RKO (cell line): ENCODE measurements at regions not wholly inside any gene's neighbourhood (a gene's known extent, or its start where the extent isn't known, plus 50 kb on each side); places are given as distances from the start of the nearest gene placed in this dataset.

Experiments
- DNase-seq: peaks from one replicate; pipeline ENCODE4 v3.0.0-alpha.2; 2016; ENCODE audit warnings: low spot score

DNA sequence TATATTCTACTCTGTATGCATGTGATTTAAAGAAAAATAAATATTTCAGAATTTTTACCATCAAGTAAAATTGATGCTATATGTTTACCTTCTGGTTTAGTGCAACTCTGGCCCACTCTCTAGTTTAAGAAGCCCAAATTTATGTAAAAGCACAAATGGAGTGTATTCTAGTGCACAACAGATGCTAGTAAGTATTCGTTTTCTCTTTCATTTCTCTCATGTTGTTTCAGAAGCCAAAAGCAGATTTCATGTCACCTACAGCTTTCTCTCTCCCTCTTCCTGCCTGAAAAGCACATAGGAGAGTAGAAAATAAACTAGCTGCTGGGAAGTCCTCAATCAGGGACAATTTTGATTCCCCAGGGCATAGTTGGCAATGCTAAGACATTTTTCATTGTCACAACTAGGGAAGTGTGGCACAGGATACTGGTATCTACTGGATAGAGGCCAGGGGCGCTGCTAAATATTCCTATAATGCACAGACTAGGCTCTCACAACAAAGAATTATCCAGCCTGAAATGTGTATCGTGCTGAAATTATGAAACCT, 147.4 kb upstream of the ARHGEF26 start:
- DNase-seq = no peak

DNA sequence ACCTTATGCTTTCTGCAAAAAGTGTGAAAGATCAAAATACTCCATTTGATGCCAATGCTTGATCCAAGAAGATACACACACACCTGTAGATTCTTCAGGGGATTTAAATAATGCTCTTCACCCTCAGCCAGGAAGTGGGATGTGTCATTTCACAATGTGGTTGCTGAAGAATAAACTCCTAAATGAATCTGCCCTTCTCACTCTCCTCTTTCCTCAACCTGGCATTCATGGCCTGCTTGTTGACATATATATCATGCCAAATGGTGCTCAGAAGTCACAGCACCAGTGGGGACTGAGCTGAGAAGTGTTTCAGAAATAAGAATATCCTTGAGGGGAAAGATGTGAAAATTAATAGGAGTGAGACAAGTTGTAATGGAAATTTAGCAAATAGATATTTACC, 146.6 kb upstream of the ARHGEF26 start:
- DNase-seq = no peak

DNA sequence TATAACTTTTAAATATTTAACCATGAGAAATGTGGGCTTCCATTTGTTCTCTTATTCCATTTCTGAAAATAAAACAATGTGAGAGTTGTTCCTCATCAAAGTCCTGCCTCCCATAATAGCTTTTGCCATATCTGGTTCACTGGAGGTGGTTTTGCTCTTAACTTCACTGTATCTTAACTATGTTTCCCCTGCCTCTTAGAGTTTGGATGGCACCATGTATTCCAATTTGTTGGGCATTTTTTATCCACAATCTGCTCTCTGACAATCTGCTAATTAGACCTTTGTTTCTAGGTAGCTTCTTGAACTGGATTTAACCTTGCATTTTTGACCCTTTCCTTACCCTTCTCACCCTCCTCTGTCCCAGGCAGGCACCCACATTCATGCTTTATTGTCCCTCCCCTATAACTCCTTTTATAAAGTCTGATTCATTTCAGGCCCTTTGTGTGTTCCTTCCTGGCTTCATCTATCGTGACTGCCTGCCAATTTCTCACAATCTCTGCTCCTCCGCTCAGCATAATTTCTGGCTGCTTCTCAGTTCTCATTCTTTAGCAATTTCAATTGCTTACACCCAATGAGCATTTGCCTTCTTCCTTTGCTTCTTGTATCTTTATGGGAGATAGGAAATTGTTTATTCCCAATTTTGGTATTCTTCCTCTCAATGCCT, 144.2 kb upstream of the ARHGEF26 start:
- no peak for DNase-seq

DNA sequence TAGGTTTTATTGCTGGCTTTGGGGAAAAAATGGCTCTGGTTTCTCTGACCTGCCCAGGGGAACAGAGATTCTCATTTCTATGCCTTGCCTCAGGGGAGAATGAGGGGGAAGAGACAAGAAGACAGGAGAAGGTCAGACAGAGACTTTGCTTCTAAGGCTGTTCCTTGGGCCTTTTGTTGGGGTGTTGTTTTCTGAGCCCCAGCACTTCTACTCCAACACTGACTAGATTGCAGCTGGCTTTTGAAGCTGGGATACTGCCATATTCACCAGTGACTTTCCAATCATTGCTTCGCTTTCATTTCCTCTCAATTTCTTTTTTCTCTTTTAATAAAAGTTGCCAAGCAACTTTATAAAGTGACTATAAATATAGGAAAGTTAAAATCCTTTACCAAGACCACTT, 143.2 kb upstream of the ARHGEF26 start:
- DNase-seq = no peak

DNA sequence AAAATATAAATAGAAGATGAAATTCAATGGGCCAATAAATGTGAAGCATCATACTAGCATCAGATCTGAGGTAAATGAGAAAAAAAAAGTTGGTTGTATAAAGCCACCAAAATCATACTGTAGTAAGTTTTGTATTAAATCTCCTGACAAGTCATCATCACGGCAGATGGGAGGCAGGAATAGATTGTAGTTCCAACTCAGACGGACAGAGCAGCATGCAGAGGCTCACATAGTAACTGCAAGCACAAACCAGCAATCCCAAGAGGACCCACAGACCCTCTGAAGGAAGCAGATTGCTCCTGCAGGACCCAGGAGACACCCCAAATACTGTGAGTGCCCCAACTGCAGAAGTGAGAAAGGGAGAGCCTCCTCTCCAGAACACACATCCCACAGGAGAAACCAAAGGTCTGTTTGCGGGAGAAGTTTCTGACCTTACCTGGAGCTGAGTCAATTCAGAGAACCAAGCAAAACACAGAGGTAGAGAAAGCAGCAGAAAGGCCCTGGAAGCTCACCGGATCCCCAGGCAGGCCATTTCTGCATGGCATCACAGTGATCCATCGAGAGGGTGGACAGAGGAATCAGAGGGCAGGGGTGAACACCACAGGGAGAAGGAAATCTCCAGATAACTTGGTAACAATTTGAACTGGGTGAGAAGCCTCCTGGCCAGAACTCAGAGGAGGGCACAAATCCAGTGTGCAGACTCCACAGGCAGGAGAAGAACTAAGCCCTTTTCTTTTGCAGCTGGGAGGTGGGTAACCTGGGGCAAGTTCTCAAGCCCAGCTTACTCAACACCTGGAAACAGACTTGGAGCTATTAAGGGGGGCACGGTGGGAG, 141.6 kb upstream of the ARHGEF26 start:
- no peak for DNase-seq

DNA sequence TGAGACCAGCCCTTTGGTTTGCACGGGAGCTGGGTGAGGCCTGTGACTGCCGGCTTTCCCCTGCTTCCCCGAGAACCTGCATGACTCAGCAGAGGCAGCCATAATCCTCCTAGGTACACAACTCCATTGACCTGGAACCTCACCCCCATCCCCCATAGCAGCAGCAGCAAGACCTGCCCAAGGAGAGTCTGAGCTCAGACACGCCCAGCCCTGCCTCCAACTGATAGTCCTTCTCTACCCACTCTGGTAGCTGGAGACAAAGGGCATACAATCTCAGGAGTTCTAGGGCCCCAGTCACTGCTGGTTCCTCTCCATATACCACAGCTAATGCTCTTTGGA, 141.0 kb upstream of the ARHGEF26 start:
- DNase-seq = no peak

DNA sequence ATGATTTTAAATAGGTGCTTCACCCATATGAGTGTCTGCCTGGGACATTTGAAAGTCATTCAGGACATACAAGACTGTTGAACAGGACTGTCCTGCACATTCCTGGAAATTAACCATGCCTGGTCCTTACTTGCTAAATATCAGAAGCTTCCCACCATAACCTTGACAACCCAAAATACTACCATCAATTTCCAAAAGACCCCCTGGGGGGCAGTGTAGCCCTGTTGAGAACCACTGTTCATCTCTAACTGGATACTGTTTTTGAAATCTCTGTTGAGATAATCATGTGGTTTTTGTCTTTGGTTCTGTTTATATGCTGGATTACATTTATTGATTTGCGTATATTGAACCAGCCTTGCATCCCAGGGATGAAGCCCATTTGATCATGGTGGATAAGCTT, 123.8 kb upstream of the ARHGEF26 start:
- DNase-seq = peak; percentile 8

DNA sequence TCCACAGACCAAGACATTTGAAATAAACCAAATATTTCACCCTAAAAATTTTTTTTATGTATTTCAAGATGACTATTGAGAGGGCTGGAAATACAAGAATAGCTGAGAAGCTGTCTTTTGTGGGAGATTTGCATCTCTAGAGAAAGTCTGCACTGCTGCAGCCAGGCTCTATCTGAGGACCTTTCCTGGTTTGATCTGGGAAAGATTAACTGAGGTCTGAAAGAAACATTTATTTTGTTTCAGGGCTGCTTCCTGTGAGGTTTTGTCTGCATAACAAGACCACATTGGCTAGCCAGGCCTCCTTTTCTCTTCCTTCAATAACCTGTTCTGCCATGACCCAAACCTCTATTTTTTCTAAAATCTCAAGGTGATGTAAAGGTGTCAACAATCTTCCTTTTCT, 117.5 kb upstream of the ARHGEF26 start:
- DNase-seq = no peak

DNA sequence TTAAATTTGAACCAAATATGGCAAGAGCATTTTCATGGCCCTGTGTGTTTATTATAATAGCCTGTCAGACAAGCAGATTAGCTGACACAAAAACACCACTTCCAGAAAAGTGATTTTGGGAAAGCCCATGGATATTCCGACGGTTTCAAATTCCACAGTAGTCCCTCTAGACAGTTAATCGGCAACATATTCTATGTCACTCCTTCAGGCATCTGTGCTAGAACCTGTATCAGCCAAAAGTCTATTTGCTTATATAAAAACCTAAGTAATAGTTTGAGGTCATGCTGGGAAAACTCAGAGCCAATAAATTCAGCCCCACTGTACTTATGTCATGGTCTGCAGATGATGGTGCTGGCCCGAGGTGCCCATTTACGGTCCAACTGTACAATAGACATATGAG, 110.2 kb upstream of the ARHGEF26 start:
- DNase-seq = no peak

DNA sequence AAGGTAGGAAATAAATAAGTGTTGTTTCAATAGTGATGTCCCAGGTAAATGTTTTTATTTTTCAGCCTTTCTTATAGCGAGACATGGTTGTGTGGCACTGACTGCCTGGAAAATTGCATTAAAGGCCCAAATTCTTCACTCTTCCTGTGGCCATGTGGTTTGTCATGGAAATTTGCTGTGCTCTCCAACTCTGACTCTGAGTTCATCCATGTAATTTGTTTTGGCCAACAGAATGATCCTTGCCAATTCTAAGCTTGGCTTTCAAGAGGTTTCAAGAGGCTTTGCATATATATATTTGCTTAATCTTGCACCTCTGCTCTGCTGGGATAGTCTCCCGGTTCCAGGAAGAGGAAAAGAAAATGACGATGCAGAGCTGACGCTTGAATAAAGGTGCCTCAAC, 107.5 kb upstream of the ARHGEF26 start:
- DNase-seq = no peak

DNA sequence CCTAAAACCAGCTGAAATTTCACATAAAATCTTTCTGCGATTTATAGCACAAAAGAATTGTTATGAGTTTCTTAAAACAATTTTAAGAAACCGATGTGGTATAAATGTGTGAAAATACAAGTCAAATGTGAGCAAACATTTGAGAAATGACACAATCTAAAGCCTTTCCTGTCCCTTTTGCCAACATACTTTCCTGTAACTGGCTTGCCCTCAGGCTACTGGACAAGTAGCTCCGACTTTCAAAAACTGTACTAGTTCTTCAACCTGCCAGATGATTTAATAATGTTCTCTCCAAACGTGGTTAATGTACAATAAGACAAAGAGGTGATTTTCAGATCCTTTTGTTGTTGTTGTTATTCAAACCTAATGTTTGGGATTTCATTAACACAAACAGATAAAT, 105.9 kb upstream of the ARHGEF26 start:
- no peak for DNase-seq

DNA sequence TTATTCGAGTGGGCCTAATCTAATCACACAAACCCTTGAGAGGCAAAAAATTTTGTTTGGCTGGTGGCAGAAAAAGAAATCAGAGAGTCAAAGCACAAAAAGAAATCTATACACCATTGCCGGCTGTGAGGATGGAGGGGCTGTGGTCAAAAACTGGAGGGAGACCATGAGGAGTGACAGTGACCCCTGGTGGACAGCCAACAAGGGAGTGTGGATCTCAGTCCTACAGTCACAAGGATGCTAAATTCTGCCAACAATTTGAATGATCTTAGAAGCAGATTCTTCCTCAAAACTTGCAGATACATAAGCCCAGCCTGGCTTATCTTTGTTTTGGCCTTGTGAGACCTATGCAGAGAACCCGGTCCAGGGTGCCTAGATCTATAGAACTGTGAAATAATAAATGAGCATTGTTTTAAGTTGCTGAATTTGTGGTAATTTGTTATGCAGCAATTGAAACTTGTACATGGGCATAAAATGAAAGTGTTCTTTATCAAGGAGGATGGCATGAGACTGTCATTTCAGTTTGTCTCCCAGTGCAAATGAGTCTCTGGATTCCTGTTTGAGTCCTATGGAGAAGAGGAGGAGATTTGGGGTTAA, 103.0 kb upstream of the ARHGEF26 start:
- DNase-seq = peak; percentile 51

DNA sequence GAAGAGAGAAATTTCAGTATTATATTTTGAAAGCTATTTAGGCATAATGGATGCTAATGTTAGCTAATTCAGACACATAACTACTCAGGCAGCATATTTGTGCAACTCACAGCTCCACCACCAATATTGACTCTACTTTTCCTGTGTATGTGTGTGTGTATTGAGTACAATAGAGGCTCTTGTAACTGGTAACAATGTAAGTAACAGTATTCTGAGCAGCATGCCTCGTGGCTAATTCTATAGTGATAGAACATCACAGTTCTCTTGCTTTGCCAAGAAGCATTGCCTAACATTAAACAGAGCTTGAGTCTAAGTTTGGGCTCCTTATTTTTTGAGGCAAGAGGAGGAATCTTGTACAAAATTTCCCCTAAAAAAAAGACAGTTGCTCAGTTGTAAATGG, 98.6 kb upstream of the ARHGEF26 start:
- no peak for DNase-seq

DNA sequence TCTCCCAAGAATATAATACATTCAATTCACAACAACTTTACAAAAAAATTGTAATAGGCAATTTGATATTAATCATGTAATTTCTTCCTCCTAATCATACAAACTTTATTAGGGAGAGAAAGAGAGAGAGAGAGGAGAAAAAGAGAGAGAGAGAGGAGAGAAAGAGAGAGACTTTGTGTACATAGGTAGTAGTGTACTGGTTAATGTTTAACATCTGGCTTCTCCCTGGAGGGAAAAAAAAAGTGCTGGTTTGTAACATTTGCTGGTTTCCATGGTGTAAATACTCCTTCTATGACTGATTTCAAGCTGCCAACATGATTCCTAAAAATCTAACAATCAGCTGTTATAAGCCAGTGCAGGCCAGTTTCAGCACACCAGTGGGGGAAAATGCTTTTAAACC, 98.0 kb upstream of the ARHGEF26 start:
- DNase-seq = no peak

DNA sequence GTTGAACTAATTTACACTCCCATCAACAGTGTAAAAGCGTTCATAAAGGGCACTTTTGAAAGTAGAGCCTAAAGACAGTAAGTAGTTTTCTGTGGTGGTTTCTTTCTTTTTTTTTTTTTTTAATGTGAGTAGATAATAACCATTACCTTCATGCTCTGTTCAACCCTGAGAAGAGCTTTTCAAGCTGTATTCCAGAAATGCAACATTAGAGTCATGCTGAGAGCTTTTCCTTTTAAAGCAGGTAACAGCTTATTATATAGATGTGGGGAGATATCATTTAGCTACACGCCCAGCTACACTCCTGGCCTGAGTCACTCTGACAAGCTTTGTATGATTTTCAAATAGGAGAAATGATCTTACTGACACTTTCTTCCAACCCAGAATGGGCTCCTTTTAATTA, 96.2 kb upstream of the ARHGEF26 start:
- DNase-seq = no peak

DNA sequence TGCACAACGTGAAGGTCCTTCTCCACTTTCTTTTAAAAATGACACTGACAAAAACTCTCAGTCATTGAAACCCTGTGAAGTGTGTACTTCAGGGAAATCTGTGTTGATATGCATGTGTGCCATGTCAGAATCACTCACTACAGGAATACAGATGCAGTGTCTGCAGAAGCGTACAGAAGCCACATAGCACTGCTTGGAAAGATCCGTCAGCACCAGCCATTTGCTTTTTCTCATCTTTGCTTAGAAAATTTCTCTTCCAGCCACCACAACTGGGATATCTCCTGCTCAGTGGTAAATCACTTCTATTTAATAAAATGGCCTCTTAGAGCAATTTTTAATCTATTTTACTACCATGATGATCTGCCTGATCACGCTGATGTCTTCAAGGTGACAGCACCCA, 91.3 kb upstream of the ARHGEF26 start:
- no peak for DNase-seq

DNA sequence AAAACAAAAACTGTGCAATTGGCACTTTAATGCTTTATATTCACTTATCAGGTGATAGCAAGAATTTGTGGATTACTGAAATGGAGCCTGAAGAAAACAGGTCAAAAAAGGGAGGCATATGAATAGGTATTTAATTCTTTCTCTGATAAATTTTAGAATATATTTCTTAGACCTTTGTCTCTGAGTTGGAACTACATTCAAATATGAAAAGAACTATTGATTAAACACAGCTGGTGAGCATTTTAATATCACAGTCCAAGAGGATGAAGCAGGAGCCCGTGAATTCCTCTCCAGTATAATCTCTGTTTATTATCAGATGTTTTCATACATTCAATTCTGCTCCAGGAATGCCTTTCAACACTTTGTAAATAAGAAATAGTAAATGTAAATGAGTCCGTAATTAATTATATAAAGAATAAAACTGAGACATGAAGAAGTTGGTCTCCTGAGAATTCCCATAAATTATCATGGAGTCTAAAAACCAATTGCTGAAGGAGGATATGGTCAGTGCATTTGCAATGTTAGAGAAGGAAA, 86.3 kb upstream of the ARHGEF26 start:
- no peak for DNase-seq

DNA sequence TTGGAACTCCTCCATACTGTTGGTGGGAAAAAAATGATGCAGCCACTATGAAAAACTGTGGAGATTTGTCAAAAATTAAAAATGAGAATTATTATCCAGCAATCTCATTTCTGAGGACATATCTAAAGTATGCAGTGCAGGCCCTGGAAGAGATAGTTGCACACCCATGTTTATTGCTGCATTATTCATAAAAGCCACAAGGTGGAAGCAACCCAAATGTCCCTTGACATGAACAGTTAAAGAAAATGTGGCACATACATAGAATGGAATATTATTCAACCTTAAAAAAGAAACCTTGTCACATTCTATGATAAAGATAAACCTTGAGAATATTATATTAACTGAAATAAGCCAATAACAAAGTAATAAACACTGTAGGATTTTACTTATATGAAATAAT, 80.9 kb upstream of the ARHGEF26 start:
- peak; percentile 60 for DNase-seq

DNA sequence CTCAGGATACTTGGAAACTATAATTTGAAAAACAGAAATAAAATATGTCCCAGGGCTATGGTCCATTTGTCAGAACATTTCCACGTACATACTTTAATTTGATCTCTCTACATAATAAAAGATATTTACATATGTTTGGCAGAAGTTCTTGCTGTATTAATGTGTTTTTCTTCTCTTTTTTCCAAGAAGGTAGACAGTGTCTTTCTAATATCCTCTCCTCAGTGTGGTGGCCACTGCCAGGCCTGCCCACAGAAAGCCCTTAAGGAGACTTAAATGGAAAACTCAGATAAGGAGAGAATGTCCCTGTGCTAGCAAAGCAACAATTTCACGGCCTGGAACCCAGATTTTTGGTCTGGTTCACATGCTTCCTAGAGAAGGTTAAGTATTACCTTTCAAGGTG, 76.5 kb upstream of the ARHGEF26 start:
- no peak for DNase-seq

DNA sequence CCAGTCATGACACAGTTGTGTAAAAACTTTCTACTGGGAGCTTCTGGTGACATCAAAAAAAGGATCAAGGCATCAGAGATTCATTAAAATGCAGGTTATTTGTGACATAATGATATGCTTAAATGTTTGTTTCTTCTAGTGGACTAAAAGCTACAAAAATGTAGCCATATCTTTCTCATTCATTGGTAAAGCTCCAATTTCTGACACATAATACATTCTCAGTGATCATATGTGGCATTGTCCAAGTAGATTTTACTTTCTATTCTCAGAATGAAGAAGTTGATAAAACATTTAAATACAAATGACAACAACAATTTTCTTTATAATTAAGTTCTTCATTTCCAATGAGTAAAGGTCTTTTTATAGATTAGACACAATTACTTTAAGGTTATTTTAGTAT, 71.0 kb upstream of the ARHGEF26 start:
- no peak for DNase-seq

DNA sequence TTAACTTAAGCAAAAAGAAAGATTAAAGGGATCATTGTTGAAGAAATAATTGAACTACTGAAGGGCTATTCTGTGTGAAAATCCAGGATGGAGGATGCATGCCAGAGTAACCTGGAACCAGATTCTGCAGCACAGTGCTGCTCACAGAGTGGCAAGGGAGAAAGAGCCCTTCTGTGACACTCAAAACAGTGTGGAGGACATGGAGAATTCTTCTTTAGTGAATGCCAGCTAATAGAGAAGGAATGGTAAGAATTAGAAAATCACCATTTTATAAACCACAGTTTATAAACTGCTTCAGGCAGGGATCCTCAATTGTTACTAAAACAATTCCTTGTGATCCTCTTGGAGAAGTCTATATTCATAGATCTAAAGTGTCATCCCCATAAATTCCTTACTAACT, 70.4 kb upstream of the ARHGEF26 start:
- no peak for DNase-seq

DNA sequence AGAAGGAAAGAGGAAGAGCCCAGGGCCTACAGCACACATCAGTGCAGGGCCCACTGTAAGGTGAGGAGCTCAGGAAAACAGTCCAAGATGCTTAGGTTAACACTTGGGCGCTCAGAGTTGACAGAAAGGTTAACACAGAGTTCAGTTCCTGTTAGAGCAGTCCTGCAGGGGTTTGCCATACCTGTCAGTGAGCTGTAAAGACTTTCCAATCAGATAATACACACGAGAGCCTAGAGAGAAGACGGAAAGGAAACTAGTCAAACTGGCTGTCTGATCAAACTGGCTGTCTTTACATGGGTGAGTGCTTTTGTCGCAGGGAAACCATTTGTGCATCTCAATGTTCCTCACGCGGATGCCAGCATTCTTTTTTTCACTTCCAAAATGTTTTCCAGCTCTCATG, 61.4 kb upstream of the ARHGEF26 start:
- no peak for DNase-seq
